RPMI7951 (cell line): ENCODE measurements at regions not wholly inside any gene's neighbourhood (a gene's known extent, or its start where the extent isn't known, plus 50 kb on each side); places are given as distances from the start of the nearest gene placed in this dataset.
"Not testable (repeated sequence)": the region's sequence is repeated elsewhere in the genome, so short reads cannot be mapped to it uniquely, and the experiment has no call there.

Experiments used
- DNase-seq: peaks from one replicate; pipeline ENCODE4 v3.0.0-alpha.2; 2012; ENCODE audit warnings: low read depth

DNA sequence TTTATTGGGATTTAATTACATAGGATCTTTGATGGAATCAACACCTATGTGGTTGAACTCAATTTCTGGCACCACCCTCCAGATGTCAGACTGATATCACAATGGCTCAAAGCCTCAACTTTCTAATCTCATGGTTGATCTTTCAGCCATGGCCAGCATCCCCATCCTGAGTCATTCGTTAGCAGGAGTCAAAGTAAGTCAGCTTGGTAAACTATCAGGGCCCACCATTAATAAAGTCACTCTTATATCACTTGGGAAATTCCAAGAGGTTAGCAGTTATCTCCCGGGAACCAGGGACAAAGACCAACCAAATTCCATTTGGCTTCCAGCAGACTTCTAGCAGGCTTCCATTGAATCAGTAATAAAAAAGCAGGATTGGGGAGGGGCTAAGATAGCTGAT lies 50.7 kb upstream of the TNFSF4 start:
- peak; percentile 88 for DNase-seq

DNA sequence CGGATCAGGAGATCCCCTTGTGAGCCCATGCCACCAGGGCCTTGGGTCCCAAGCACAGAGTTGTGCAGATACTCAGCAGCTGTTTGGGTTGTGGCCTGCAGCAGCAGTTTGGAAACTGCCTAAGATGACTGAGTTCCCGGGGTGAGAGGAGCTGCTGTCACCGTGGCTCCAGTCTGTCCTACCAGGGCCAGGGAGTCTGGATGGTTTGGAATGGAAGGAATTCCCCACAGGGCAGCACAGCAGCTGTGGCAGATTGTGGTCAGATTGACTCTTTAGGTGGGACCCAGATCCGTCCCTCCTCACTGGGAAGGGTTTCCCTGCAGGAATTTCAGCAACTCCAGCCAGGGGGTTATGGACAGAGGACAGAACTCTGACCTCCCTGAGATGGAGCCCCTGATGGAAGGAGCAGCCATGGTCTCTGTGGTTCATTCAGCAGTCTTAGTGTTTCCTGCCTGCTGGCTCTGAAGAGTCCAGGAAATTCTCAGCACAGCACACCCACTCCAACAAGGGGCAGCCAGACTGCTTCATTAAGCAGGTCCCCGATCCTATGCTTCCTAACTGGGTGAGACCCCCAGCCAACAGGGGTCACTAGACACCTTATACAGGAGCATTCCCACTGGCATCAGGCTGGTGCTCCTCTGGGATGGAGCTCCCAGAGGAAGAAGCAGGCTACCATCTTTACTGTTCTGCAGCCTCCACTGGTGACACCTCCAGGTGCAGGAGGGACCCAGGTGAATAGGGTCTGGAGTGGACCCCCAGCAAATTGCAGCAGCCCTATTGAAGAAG lies 51.5 kb upstream of the TNFSF4 start:
- DNase-seq = peak; percentile 92

DNA sequence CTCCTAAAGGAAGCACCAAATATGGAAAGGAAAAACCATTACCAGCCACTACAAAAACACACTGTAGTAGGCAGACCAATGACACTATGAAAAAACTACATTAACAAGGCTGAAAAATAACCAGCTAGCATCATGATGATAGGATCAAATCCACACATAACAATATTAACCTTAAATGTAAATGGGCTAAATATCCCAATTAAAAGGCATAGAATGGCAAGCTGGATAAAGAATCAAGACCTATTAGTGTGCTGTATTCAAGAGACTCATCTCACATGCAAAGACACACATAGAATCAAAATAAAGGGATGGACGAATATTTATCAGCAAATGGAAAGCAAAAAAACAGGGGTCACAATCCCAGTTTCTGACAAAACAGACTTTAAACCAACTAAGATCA lies 53.2 kb upstream of the TNFSF4 start:
- DNase-seq = not testable (repeated sequence)

DNA sequence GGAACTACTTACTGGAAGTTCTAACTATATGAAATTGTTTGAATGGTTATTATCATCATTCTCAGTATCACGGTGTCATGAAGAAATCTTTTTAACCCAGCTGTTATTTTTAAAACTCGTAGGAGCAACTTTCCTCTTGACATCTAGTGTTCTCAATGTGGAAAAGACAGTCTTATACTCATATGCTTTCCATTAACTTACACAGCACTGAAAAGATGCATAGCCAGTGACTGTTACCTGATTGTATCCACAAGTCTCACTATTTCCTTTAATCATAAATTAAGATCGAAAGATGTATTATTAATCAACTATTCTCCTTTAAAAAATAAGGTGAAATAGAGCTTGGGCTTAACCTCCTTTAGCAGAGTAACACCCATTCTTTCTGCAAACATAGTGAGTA lies 59.7 kb upstream of the TNFSF4 start:
- DNase-seq = no peak

DNA sequence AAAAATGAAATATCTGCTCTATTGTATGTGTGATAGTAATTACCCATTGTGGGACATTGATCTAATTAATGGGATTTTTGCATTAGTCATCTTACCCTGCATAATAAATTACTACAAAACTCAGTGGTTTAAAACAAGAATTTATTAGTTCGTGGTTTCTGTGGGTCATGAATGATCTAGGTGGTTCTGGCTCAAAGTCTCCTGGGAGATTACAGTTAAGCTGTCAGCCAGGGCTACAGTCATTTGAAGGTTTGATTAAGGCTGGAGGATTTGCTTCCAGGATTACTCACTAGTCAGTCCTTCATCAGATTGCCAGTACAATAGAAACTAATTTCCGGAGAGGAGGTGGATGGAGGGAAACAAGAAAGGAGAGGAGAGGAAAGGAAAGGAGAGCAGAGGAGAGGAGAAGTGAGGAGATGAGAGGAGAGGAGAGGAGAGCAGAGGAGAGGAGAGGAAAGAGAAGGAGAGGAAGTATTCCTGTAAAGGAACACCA lies 60.4 kb upstream of the TNFSF4 start:
- DNase-seq = peak; percentile 76

DNA sequence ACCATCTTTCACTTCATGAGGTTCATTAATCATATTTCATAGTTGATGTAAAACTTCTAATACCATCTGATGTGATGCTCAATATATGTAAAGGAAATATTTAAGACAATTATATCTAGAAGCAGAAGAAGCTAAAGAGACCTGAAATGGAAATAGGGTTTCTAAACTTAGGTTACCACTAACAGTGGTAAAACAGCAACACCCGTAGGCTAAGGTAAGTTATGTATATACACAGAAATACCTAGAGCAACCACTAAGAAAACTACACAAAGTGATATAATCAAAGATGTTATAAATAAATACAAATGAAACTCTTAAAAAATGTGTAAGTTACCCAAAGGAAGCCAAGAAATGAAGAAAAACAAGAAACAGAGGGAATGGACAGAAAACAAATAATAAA lies 61.1 kb upstream of the TNFSF4 start:
- DNase-seq = no peak

DNA sequence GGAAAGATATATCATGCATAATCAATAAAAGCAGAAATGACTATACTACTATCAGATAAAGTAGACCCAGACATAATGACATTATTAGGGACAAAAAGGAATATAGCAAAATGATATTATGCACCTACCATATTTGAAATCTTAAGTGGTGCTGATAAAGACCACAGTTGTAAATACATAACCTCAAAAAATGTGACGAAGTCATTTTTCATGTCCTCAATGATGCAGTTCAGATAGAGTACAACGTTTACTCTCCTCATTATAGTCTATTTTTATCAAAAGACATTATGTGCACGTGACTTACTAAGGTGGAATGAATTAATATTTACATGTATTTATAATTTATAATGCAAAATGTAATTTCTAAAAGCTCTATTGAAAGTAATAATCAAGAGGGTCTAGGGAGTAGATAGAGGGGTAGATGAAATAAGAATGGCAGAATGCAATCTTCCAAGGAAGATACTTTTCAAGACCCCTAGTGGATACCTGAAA lies 61.7 kb upstream of the TNFSF4 start:
- DNase-seq = no peak

DNA sequence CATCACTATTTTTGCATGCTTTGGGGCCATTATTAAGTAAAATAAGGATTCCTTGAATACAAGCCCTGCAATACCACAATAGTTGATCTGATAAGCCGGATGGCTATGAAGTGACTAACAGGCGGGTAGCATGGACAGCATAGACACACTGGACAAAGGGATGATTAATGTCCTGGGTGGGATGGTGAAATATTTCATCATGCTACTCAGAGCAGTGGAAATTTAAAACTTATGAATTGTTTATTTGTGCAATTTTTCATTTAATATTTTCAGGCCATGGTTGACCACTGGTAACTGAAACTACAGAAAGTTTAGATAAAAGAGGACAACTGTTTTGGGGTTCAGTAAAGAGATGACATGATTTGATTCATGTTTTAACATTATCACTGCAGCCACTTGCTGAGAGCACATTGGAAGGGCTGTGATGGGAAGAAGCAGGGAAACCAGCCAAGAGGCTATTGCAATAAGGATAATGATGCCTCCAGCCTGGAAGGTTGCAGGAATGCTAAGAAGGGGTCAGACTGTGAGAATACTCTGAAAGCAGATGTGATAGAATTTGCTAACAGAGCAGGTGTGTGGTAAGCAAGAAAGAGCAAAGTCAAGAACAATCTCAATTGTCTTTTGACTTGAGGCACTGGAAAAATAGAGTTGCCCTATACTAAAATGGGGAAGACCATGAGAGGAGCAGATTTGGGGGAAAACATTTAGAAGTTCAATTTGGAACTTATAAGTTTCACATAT lies 62.5 kb upstream of the TNFSF4 start:
- DNase-seq = peak; percentile 91

DNA sequence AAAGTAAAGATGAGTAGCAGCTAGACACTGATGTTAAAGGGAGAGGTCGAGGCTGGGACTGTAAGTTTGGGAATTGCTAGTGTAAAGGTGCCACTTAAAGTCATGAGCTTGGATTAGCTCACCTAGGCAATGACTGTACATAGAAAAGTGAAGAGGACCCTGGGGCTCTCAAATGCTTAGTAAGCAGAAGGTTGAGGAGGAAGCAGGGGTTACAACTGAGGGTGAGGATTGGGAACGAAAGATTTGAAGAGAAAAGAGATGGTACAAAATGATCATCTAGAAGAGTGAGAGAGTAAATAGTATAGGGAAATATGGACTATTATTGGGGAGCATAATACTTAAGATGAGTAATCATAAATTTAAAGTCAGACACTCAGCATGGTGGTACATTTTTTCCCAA lies 63.1 kb upstream of the TNFSF4 start:
- DNase-seq = no peak

DNA sequence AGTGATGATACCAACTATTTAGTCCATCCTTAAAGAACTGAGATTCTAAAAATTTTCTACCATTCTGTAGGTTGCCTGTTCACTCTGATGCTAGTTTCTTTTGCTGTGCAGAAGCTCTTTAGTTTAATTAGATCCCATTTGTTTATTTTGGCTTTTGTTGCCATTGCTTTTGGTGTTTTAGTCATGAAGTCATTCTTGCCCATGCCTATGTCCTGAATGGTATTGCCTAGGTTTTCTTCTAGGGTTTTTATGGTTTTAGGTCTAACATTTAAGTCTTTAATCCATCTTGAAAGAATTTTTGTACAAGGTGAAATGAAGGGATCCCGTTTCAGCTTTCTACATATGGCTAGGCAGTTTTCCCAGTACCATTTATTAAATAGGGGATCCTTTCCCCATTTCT lies 63.9 kb upstream of the TNFSF4 start:
- DNase-seq = not testable (repeated sequence)

DNA sequence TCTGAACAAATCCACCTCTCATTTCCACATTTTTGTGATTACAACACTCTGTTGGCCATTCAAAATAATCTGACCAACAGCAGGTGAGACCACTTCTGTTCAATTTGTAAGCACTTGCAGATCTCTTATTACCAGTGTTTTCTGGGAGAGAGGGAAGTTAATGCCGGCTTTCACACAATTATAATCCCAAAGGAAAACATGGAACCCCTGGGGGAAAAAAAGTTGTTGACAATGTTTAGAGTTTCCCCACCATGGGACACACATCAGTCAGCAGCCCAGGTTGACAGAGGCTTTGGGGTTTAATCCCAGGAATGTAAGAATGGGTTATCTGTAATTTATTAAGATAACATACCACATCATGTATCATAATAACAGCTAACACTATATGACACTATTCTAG lies 68.4 kb upstream of the TNFSF4 start:
- DNase-seq = no peak

DNA sequence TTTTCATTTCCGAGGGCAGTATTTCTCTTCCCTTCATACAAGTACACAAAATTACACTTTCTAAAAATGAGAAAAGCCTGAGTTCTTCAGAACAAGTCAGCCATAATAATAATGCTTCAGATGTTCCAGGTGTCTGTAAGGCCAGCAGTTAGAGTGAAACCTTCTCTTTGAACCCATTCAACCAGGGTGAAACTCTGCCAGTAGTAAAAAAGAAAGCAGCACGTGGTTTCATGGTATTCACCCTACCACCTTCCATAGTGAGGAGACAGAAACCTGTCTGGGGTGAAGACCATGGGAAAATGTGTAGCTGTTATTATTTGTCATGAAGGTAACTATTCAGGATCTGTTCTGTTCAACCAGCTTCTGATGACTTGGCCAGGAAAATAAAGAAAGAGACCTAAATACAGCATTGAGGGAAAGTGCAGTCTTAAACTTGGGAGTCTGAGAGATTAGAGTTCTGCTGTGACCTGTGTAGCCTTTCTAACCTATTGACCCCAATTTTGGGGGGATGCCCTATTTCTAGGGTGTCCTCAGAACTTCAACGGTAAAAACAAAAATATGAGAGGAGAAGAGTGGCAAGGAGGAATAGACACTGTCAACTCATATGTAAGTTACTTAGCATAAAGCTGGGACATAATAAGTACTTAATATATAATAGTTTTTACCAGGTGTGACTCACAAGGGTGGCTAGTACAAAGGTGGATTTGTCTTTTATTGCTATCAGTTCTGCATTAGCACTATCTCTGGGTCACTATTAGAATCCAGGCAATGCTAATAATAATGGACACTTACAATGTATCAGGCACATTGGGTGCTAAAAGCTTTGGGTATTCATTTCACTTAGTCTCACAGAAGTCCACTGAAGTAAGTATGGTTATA lies 70.0 kb upstream of the TNFSF4 start:
- no peak for DNase-seq

DNA sequence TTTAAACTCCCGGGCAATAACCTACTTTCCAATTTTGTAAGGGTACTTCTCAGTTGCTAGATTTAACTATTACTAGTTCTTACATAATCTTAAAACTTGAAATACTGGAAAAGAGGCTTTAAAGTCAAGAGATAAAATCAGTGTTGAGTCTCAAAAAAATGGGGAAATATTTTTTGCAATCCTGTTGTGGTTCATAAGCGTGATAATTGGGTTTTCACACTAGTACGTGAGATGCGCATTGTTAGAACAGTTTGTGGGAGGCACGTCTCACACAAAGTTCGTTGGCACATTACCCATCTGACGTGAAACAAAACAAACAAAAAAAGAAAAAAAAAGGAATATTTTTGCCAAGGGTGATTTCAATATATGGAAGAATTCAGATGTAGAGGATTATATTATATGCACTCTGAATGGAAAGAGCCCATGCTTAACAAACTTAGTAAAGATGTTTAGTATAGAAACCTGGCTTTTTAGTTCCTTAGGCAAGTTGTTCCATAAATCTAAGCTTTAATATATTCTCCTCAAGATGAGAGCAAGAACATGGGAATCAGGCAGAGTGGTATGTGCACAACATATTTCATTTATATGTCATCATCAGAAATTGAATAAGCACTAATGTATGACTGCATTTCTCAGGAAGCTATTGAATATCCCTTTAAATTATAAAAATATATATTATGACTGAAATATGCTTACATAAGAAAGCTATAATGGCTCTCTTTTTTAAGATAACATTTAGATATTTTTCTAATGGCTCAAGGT lies 73.9 kb upstream of the TNFSF4 start:
- no peak for DNase-seq

DNA sequence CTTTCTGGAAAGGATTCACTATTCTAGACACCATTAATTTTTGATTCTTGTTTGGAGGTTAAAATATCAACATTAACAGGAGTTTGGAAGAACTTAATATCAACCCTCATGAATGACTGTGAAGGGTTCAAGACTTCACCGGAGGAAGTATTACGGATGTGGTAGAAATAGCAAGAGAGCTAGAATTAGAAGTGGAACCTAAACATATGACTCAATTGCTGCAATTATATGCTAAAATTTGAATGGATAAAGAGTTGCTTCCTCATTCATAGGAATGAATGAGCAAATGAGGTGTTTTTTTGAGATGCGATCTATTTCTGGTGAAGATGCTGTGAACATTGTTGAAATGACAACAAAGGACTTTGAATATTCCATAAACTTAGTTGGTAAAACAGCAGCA lies 77.9 kb upstream of the TNFSF4 start:
- DNase-seq = no peak

DNA sequence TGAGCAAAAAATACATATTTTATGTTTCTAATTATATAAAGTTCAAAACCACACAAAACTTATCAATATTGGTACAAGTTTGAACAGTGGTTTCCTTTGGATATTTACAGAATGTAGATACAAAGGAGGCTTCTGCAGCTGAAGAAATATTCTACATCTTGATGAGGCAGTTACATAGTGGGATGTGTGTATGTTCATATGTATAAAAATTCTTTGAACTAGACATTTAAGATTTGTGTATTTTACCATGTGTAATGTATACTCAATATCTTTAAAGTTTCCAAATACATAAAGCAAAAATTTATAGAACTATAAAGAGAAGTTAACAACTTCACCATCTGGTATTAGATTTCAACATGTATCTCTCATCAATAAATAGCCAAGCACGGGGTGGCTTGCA lies 80.7 kb upstream of the TNFSF4 start:
- no peak for DNase-seq

DNA sequence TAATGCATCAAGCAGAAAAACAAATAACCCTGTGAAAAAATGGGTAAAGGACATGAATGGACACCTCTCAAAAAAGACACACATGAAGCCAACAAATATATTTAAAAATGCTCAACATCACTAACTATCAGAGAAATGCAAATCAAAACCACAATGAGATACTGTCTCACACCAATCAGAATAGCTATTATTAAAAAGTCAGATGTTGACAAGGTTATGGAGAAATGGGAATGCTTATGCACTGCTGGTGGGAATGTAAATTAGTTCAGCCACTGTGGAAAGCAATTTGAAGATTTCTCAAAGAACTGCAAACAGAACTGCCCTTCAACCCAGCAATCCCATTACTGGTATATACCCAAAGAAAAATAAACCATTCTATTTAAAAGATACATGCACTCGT lies 86.6 kb upstream of the TNFSF4 start:
- DNase-seq = no peak

DNA sequence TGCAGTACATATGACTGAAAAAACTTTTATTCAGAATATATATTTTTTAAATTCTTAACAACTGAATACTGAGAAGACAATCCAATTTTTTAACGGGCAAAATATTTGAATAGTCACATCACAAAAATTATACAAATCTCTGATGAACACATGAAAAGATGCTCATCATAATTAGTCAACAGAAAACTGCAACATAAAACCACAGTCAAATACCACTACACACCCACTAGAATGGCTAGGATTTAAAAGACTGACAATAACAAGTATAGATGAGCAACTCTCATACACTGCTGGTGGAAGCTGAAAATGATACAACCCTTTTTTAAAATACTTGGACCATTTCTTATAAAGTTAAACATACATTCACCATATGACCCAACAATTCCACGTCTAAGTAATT lies 87.7 kb upstream of the TNFSF4 start:
- no peak for DNase-seq

DNA sequence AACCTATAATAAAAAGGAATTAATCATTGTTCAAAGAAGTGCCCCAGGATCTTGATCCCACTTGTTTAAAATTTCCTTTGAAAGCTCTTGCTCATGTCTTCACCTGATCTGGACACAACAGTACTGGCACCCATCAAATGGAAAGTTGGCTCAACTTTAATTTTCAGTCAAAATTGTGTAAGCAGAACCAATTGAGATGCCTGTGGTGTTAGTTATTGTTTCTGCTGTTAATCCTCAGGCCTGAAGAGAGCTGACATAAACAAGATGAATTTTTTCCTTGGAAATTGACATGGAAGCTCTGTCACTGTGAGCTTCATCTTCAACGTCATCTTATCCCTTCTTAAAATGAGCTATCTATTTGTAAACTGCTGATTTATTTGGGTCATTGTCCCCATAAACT lies 88.3 kb upstream of the TNFSF4 start:
- DNase-seq = no peak

DNA sequence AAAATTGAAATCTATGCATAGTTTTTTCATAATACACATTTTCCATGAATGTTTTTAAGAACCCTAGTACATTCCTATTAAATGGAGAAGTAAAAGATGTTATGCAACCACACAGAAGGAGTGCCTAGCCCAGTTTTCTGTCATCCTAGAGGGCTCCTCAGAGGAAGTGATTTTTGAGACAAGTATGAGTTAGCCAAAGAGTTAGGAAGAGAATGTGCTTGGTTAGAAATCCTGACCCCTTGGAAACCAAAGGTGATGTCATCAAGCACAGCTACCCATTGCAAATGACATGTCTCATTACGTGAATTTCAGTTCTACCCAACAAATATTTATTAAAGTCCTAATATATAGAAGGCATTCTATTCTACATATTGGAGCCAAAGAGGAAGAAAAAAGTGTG lies 88.9 kb upstream of the TNFSF4 start:
- DNase-seq = no peak

DNA sequence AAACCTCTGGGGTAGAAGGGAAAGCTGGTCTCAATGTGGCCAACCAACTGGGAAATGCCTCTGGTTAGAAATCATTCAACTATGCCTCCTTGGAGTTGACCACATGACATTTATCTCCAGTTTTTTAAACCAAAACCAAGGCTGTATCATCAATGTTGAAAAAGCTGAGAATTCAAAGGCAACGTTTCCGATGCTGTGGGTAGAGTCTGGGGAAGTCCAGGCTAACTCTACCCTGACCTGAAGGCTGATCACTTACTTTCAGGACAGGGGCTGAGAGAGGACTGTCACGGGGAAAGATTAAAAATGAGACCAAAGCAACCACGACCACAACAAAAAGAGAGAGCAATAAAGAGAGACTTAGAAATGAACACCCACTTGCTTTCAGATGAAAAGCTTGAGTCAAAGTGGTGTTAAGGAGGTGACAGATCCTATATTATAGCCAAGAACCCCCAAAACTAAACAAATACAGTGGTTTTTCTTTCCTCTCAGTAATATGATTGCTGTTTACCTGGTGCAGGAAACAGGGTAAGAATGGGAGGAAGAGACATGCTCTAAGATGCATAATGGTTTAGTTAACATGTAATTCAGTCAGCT lies 90.8 kb upstream of the TNFSF4 start:
- no peak for DNase-seq
